ENCODE measurements at regions not wholly inside any gene's neighbourhood (a gene's known extent, or its start where the extent isn't known, plus 50 kb on each side); places are given as distances from the start of the nearest gene placed in this dataset.

DNA sequence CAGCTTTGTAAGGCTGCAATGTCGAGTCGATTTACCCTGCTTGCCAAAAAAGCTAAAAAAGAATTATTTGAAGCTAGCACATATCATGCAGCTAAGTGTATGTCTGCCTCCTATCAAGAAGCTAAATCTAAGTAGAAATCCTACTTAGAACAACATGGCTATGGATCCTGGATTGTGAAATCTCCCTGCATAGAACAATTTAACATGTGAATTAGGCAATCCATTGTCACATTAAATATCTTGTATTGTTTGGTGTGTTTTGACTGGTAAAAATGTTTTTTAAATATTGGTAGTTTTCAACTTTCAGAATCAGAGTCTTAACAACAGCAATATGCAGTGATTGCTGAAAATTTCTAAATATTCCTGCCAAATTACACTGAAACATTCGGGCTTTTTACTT, 73.3 kb downstream of the SKIDA1 start:
- Histone ChIP-seq H3K4me2 (ENCODE audit: insufficient read depth in 1 of 2, low read depth in 2 of 2, low read length in 2 of 2) (no peak overlapping the region), H3K79me1 (ENCODE audit: low read depth, low read length) (no peaks in the 10 kb centered on the region), H3K4me3 (ENCODE audit: extremely low read depth in 1 of 4, insufficient read depth in 2 of 4, low read depth in 3 of 4, low read length in 4 of 4) (no peak overlapping the region), H4K8ac (ENCODE audit: extremely low read depth, insufficient read depth, low read length) (no peak overlapping the region), H3K18ac (ENCODE audit: extremely low read depth, low read length) (no peak overlapping the region), H3K23ac (ENCODE audit: insufficient read length) (no peak overlapping the region), H2BK120ac (replicated peaks; ENCODE audit: low read depth, low read length) (no peak overlapping the region), H3K9ac (replicated peaks in 1 of 4; ENCODE audit: extremely low read depth in 1 of 4, low read depth in 3 of 4, low read length in 3 of 4) (no peak overlapping the region), H2BK5ac (ENCODE audit: low read depth, low read length) (no peak overlapping the region), H3K27ac (ENCODE audit: low read depth, low read length) (no peak overlapping the region), H3K23me2 (ENCODE audit: low read depth, low read length) (no peaks in the 10 kb centered on the region), H4K91ac (replicated peaks; ENCODE audit: insufficient read length, low read length) (no peak overlapping the region), H3K79me2 (ENCODE audit: control insufficient read depth in 1 of 2, insufficient read depth in 2 of 2, low read length in 2 of 2) (no peaks in the 10 kb centered on the region), H4K20me1 (replicated peaks in 1 of 2; ENCODE audit: control insufficient read depth in 1 of 2, insufficient read depth in 2 of 2, low read length in 2 of 2) (no peaks in the 10 kb centered on the region), H2BK12ac (ENCODE audit: low read depth, low read length) (no peak overlapping the region), H2AK5ac (ENCODE audit: low read depth, low read length) (no peak overlapping the region), H4K5ac (ENCODE audit: insufficient read length, low read depth, low read length) (no peak overlapping the region), H3K27me3 (replicated peaks in 1 of 4; ENCODE audit: control insufficient read depth in 3 of 4, extremely low read depth in 1 of 4, insufficient read depth in 3 of 4, low read length in 3 of 4) (no peaks in the 10 kb centered on the region), H3K36me3 (ENCODE audit: control insufficient read depth in 2 of 4, insufficient read depth in 4 of 4, low read length in 3 of 4) (no peaks in the 10 kb centered on the region), H2BK20ac (ENCODE audit: low read length) (no peak overlapping the region), H2AFZ (ENCODE audit: low read length) (0 out of 2 replicates have a peak overlapping the region, but pooled peaks have one; percentile 2), H3K4me1 (replicated peaks in 1 of 4; ENCODE audit: control insufficient read depth in 3 of 4, insufficient read depth in 4 of 4, low read length in 3 of 4) (no peaks in the 10 kb centered on the region; a peak in 2 of 7 replicates), H3K14ac (ENCODE audit: insufficient read length) (no peak overlapping the region), H3K9me3 (ENCODE audit: insufficient read depth in 2 of 2, low read depth in 1 of 2, low read length in 1 of 2) (no peaks in the 10 kb centered on the region), H3K56ac (replicated peaks; ENCODE audit: insufficient read length, low read depth, low read length) (no peak overlapping the region), H3K4ac (replicated peaks; ENCODE audit: insufficient read length, low read depth, low read length) (no peak overlapping the region), H2BK15ac (ENCODE audit: low read length) (no peak overlapping the region)
- DNase-seq (ENCODE audit: low read depth in 1 of 2, low spot score in 2 of 2) (no peak), FAIRE-seq (peak; percentile 50)
- ChIA-PET CTCF (ENCODE audit: partially characterized antibody) (interaction anchor here (0.8 kb wide), 1 partner anchor 35 kb away, joined by 3 read pairs; no protein-coding TSS in a partner anchor), POLR2A (ENCODE audit: partially characterized antibody) (interaction anchor here (1.3 kb wide), 1 partner anchor 43 kb away, joined by 3 read pairs; no protein-coding TSS in a partner anchor)
- WGBS, 2 experiments (ENCODE audit: extremely low coverage in 1 of 2, insufficient coverage in 1 of 2, insufficient read length in 1 of 2, insufficient replicate concordance in 2 of 2, low coverage in 1 of 2, low lambda C conversion rate in 2 of 2, missing lambda C conversion rate in 1 of 2), result 90% methylated on average over 3 of the region's 3 CpGs; no CpG with 5 or more reads in 1 of the 2 experiments
- TF ChIP-seq CEBPB (IDR thresholded peaks at IDR 0.05; ENCODE audit: low read depth, low read length) (peak; percentile 61; the same call in 1 of the 2 replicates), RFX5 (IDR thresholded peaks at IDR 0.05; ENCODE audit: borderline replicate concordance, low read depth, low read length) (no peak)
